HEK293 (cell line): ENCODE measurements at regions not wholly inside any gene's neighbourhood (a gene's known extent, or its start where the extent isn't known, plus 50 kb on each side); places are given as distances from the start of the nearest gene placed in this dataset.

Experiments used
- CTCF ChIA-PET: fragments of 350-600 bp; formaldehyde crosslinking; extraction: SDS; loops from one replicate; lab custom pipeline; 2021; ENCODE audit warnings: antibody characterized with exemption; lab: Yijun Ruan, JAX
- POLR2A ChIA-PET: fragments of 300-600 bp; formaldehyde crosslinking; extraction: SDS; loops from one replicate; lab custom pipeline; 2020; ENCODE audit warnings: antibody characterized with exemption, inconsistent platforms; lab: Yijun Ruan, JAX
- H3K27ac ChIP-seq: fragments of 200-500 bp; sonication (Bioruptor generic); 2 replicates; pipeline ENCODE4 v1.5.1; 2014; ENCODE audit warnings: low read depth, low read length, control low read depth, inconsistent platforms; ENCODE audit errors: extremely low read depth
- H3K36me3 ChIP-seq, 2 experiments: fragments of 200-500 bp in 1 of 2; sonication (Bioruptor generic) in 1 of 2; 1 replicate in 1 of 2; 2 replicates in 1 of 2; pipeline ENCODE4 v1.5.1; 2014 to 2017; ENCODE audit warnings: inconsistent platforms in 2 of 2, low read length in 2 of 2; ENCODE audit not compliant: control insufficient read depth in 2 of 2, insufficient read depth in 1 of 2
- H3K4me1 ChIP-seq: fragments of 200-500 bp; sonication (Bioruptor generic); 2 replicates; pipeline ENCODE4 v1.5.1; 2014; ENCODE audit warnings: mild to moderate bottlenecking, low read length, inconsistent platforms; ENCODE audit not compliant: control insufficient read depth, insufficient read depth
- H3K4me3 ChIP-seq: 2 replicates; pipeline ENCODE4 v1.5.1; 2011; ENCODE audit warnings: low read depth, mild to moderate bottlenecking, control low read depth, low read length, moderate library complexity
- H3K9me3 ChIP-seq: fragments of 200-500 bp; sonication (Bioruptor generic); 2 replicates; pipeline ENCODE4 v1.5.1; 2014; ENCODE audit warnings: low read depth, low read length, inconsistent platforms; ENCODE audit not compliant: control insufficient read depth, insufficient read depth
- SETDB1 ChIP-seq: IDR thresholded peaks from one replicate; pipeline ENCODE4 v1.6.1; 2017; ENCODE audit warnings: mild to moderate bottlenecking, low read length, moderate library complexity, mixed read lengths; ENCODE audit not compliant: insufficient read length
- TRIM28 ChIP-seq: IDR thresholded peaks from 2 replicates; pipeline ENCODE4 v1.6.1; 2011; ENCODE audit warnings: low read length, control low read depth, borderline replicate concordance
- ZNF132 ChIP-seq: fragments of 450-650 bp; formaldehyde crosslinking; IDR thresholded peaks from 2 replicates; pipeline ENCODE4 v1.5.1; 2017; ENCODE audit warnings: missing biosample characterization, missing genetic modification characterization, borderline replicate concordance
- ZNF558 ChIP-seq: fragments of 450-650 bp; formaldehyde crosslinking; IDR thresholded peaks from 2 replicates; pipeline ENCODE4 v1.5.1; 2016; ENCODE audit warnings: missing biosample characterization, missing genetic modification characterization
- ZNF677 ChIP-seq: fragments of 450-650 bp; IDR thresholded peaks from 2 replicates; pipeline ENCODE4 v1.5.0; 2018; ENCODE audit warnings: missing biosample characterization, mild to moderate bottlenecking, missing genetic modification characterization, moderate library complexity
- ZNF76 ChIP-seq: fragments of 450-650 bp; formaldehyde crosslinking; IDR thresholded peaks from 2 replicates; pipeline ENCODE4; 2016; ENCODE audit warnings: low read depth, missing biosample characterization, missing genetic modification characterization, borderline replicate concordance
- ZSCAN30 ChIP-seq: fragments of 450-650 bp; IDR thresholded peaks from 2 replicates; pipeline ENCODE4 v1.5.1; 2018; ENCODE audit warnings: missing biosample characterization, mild to moderate bottlenecking, missing genetic modification characterization, moderate library complexity
- TF ChIP-seq, protein P1 (sequence below): fragments of 450-650 bp; formaldehyde crosslinking; IDR thresholded peaks from 2 replicates; pipeline ENCODE4 v1.5.1; 2016; ENCODE audit warnings: missing biosample characterization, missing genetic modification characterization
- TF ChIP-seq, protein P2 (sequence below): fragments of 450-650 bp; formaldehyde crosslinking; IDR thresholded peaks from 2 replicates; pipeline ENCODE4 v1.5.1; 2016; ENCODE audit warnings: missing biosample characterization, missing genetic modification characterization
- TF ChIP-seq, protein P3 (sequence below): fragments of 450-650 bp; formaldehyde crosslinking; IDR thresholded peaks from 2 replicates; pipeline ENCODE4; 2016; ENCODE audit warnings: missing biosample characterization, missing genetic modification characterization
- TF ChIP-seq, protein P4 (sequence below): fragments of 450-650 bp; formaldehyde crosslinking; IDR thresholded peaks from 2 replicates; pipeline ENCODE4 v1.5.1; 2016; ENCODE audit warnings: missing biosample characterization, missing genetic modification characterization
- TF ChIP-seq, protein P5 (sequence below): IDR thresholded peaks from 2 replicates; pipeline ENCODE4 v1.6.1; 2011; ENCODE audit warnings: mild to moderate bottlenecking, low read depth, low read length, borderline replicate concordance
- TF ChIP-seq, protein P6 (sequence below): fragments of 450-650 bp; formaldehyde crosslinking; IDR thresholded peaks from 2 replicates; pipeline ENCODE4 v1.5.1; 2017; ENCODE audit warnings: missing biosample characterization, missing genetic modification characterization

DNA sequence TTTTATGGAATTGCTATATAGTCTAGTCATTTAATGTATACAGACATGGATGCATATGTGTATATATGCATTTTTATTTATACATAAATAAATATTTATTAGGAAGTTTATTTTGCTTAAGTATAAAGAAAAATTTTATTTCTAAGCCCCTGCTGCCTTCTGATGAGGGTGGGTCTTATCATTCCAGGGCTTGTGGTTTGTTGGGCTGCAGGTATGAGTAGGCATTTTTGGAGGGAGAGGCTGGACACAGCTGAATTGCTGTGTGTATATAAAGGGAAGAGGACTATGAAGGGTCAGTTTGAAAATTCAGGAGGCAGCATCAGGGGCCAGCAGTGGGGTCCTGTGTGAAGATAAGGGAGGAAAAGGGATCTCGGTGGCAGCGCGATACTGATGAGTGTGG is 189.4 kb downstream of the TMEM182 start:
- H3K4me1 ChIP-seq: no peaks in the 10 kb centered on the region
- ChIA-PET CTCF (no interaction called here), POLR2A (no interaction called here)
- no peaks in the 10 kb centered on the region for H3K36me3 ChIP-seq
- no peak overlapping the region for H3K27ac ChIP-seq
- H3K4me3 ChIP-seq: no peak overlapping the region
- TF ChIP-seq, protein P1, sequence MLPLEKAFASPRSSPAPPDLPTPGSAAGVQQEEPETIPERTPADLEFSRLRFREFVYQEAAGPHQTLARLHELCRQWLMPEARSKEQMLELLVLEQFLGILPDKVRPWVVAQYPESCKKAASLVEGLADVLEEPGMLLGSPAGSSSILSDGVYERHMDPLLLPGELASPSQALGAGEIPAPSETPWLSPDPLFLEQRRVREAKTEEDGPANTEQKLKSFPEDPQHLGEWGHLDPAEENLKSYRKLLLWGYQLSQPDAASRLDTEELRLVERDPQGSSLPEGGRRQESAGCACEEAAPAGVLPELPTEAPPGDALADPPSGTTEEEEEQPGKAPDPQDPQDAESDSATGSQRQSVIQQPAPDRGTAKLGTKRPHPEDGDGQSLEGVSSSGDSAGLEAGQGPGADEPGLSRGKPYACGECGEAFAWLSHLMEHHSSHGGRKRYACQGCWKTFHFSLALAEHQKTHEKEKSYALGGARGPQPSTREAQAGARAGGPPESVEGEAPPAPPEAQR (tag by site-specific recombination): no peak
- H3K9me3 ChIP-seq: no peaks in the 10 kb centered on the region

DNA sequence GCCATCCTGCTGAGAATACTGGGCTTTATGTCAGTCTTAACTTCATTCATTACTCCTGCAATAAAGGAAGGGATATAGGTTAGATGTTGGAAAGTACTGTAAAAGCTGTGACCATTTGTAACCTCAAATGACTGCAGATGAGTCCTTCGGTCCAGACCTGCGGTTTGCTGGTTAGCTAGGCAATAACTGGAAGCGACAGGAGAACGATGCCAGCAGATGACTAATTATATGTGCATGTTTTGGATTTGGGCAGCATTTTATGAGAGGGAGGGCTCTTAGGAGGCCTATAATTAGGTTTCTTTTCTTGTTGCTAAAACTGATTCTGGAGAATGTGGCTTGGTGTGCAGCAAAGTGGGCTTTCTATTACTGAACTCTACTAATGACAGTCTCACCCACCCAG is 205.6 kb downstream of the TMEM182 start:
- H3K4me3 ChIP-seq: no peak overlapping the region
- H3K27ac ChIP-seq: no peak overlapping the region
- H3K36me3 ChIP-seq: no peaks in the 10 kb centered on the region
- TF ChIP-seq ZNF132 (tag by site-specific recombination) (no peak), ZNF76 (tag by site-specific recombination) (no peak), ZNF677 (tag by site-specific recombination) (no peak)
- TF ChIP-seq, protein P2, sequence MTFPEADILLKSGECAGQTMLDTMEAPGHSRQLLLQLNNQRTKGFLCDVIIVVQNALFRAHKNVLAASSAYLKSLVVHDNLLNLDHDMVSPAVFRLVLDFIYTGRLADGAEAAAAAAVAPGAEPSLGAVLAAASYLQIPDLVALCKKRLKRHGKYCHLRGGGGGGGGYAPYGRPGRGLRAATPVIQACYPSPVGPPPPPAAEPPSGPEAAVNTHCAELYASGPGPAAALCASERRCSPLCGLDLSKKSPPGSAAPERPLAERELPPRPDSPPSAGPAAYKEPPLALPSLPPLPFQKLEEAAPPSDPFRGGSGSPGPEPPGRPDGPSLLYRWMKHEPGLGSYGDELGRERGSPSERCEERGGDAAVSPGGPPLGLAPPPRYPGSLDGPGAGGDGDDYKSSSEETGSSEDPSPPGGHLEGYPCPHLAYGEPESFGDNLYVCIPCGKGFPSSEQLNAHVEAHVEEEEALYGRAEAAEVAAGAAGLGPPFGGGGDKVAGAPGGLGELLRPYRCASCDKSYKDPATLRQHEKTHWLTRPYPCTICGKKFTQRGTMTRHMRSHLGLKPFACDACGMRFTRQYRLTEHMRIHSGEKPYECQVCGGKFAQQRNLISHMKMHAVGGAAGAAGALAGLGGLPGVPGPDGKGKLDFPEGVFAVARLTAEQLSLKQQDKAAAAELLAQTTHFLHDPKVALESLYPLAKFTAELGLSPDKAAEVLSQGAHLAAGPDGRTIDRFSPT (tag by site-specific recombination): no peak
- TF ChIP-seq, protein P3, sequence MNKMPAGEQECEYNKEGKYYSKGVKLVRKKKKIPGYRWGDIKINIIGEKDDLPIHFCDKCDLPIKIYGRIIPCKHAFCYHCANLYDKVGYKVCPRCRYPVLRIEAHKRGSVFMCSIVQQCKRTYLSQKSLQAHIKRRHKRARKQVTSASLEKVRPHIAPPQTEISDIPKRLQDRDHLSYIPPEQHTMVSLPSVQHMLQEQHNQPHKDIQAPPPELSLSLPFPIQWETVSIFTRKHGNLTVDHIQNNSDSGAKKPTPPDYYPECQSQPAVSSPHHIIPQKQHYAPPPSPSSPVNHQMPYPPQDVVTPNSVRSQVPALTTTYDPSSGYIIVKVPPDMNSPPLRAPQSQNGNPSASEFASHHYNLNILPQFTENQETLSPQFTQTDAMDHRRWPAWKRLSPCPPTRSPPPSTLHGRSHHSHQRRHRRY: no peak
- TF ChIP-seq, protein P4, sequence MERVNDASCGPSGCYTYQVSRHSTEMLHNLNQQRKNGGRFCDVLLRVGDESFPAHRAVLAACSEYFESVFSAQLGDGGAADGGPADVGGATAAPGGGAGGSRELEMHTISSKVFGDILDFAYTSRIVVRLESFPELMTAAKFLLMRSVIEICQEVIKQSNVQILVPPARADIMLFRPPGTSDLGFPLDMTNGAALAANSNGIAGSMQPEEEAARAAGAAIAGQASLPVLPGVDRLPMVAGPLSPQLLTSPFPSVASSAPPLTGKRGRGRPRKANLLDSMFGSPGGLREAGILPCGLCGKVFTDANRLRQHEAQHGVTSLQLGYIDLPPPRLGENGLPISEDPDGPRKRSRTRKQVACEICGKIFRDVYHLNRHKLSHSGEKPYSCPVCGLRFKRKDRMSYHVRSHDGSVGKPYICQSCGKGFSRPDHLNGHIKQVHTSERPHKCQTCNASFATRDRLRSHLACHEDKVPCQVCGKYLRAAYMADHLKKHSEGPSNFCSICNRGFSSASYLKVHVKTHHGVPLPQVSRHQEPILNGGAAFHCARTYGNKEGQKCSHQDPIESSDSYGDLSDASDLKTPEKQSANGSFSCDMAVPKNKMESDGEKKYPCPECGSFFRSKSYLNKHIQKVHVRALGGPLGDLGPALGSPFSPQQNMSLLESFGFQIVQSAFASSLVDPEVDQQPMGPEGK (tag by site-specific recombination): no peak
- ChIA-PET POLR2A (no interaction called here), CTCF (no interaction called here)
- no peaks in the 10 kb centered on the region for H3K9me3 ChIP-seq
- no peaks in the 10 kb centered on the region for H3K4me1 ChIP-seq

DNA sequence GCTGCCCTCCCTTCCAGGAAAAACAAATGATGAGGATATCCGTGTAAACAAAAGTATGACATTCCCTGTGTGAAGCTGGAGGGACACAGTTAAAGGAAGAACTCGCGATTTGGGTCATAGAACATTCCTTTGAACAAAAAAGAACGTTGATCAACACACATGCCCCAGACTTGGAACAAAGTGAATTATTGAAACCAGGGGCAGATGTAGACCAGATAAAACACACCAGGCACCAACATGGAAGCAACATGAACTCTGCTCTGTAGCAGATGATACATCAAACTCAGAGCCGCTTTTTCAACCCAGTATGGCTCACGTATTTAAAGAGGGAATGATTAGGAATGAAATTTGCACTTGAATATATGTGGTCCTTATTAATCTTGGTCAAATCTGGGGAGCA is 206.5 kb downstream of the TMEM182 start:
- H3K27ac ChIP-seq: no peak overlapping the region
- POLR2A ChIA-PET: no interaction called here
- H3K9me3 ChIP-seq: no peaks in the 10 kb centered on the region
- no peak for TF ChIP-seq SETDB1
- TF ChIP-seq ZNF76 (tag by site-specific recombination): no peak
- TF ChIP-seq, protein P5, sequence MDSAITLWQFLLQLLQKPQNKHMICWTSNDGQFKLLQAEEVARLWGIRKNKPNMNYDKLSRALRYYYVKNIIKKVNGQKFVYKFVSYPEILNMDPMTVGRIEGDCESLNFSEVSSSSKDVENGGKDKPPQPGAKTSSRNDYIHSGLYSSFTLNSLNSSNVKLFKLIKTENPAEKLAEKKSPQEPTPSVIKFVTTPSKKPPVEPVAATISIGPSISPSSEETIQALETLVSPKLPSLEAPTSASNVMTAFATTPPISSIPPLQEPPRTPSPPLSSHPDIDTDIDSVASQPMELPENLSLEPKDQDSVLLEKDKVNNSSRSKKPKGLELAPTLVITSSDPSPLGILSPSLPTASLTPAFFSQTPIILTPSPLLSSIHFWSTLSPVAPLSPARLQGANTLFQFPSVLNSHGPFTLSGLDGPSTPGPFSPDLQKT: no peak
- TF ChIP-seq, protein P6, sequence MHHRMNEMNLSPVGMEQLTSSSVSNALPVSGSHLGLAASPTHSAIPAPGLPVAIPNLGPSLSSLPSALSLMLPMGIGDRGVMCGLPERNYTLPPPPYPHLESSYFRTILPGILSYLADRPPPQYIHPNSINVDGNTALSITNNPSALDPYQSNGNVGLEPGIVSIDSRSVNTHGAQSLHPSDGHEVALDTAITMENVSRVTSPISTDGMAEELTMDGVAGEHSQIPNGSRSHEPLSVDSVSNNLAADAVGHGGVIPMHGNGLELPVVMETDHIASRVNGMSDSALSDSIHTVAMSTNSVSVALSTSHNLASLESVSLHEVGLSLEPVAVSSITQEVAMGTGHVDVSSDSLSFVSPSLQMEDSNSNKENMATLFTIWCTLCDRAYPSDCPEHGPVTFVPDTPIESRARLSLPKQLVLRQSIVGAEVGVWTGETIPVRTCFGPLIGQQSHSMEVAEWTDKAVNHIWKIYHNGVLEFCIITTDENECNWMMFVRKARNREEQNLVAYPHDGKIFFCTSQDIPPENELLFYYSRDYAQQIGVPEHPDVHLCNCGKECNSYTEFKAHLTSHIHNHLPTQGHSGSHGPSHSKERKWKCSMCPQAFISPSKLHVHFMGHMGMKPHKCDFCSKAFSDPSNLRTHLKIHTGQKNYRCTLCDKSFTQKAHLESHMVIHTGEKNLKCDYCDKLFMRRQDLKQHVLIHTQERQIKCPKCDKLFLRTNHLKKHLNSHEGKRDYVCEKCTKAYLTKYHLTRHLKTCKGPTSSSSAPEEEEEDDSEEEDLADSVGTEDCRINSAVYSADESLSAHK (tag by site-specific recombination): no peak
- TF ChIP-seq TRIM28: no peak
- no peak for TF ChIP-seq ZSCAN30 (tag by site-specific recombination)
- TF ChIP-seq ZNF558 (tag by site-specific recombination): no peak
- TF ChIP-seq, all 188 proteins: peak for 0
- no peaks in the 10 kb centered on the region for H3K36me3 ChIP-seq
- CTCF ChIA-PET: no interaction called here
- no peak overlapping the region for H3K4me3 ChIP-seq
- H3K4me1 ChIP-seq: no peaks in the 10 kb centered on the region
